HEK293 (cell line): ENCODE measurements at regions not wholly inside any gene's neighbourhood (a gene's known extent, or its start where the extent isn't known, plus 50 kb on each side); places are given as distances from the start of the nearest gene placed in this dataset.

Experiments
- CTCF ChIA-PET: fragments of 350-600 bp; formaldehyde crosslinking; extraction: SDS; loops from one replicate; lab custom pipeline; 2021; ENCODE audit warnings: antibody characterized with exemption; lab: Yijun Ruan, JAX
- POLR2A ChIA-PET: fragments of 300-600 bp; formaldehyde crosslinking; extraction: SDS; loops from one replicate; lab custom pipeline; 2020; ENCODE audit warnings: antibody characterized with exemption, inconsistent platforms; lab: Yijun Ruan, JAX
- H3K27ac ChIP-seq: fragments of 200-500 bp; sonication (Bioruptor generic); 2 replicates; pipeline ENCODE4 v1.5.1; 2014; ENCODE audit warnings: low read depth, low read length, control low read depth, inconsistent platforms; ENCODE audit errors: extremely low read depth
- H3K36me3 ChIP-seq, 2 experiments: fragments of 200-500 bp in 1 of 2; sonication (Bioruptor generic) in 1 of 2; 1 replicate in 1 of 2; 2 replicates in 1 of 2; pipeline ENCODE4 v1.5.1; 2014 to 2017; ENCODE audit warnings: inconsistent platforms in 2 of 2, low read length in 2 of 2; ENCODE audit not compliant: control insufficient read depth in 2 of 2, insufficient read depth in 1 of 2
- H3K4me1 ChIP-seq: fragments of 200-500 bp; sonication (Bioruptor generic); 2 replicates; pipeline ENCODE4 v1.5.1; 2014; ENCODE audit warnings: mild to moderate bottlenecking, low read length, inconsistent platforms; ENCODE audit not compliant: control insufficient read depth, insufficient read depth
- H3K4me3 ChIP-seq: 2 replicates; pipeline ENCODE4 v1.5.1; 2011; ENCODE audit warnings: low read depth, mild to moderate bottlenecking, control low read depth, low read length, moderate library complexity
- H3K9me3 ChIP-seq: fragments of 200-500 bp; sonication (Bioruptor generic); 2 replicates; pipeline ENCODE4 v1.5.1; 2014; ENCODE audit warnings: low read depth, low read length, inconsistent platforms; ENCODE audit not compliant: control insufficient read depth, insufficient read depth
- FEZF1 ChIP-seq: fragments of 450-650 bp; formaldehyde crosslinking; IDR thresholded peaks from 2 replicates; pipeline ENCODE4 v1.5.1; 2016; ENCODE audit warnings: missing biosample characterization, missing genetic modification characterization
- GFI1B ChIP-seq: fragments of 450-650 bp; formaldehyde crosslinking; IDR thresholded peaks from 2 replicates; pipeline ENCODE4 v1.5.1; 2016; ENCODE audit warnings: missing biosample characterization, missing genetic modification characterization
- GLIS2 ChIP-seq: fragments of 450-650 bp; formaldehyde crosslinking; IDR thresholded peaks from 2 replicates; pipeline ENCODE4 v1.5.1; 2016; ENCODE audit warnings: missing biosample characterization, missing genetic modification characterization
- MEIS1 ChIP-seq: sonication (generic); formaldehyde crosslinking; IDR thresholded peaks from 2 replicates; pipeline ENCODE4 v1.8.1; 2022; ENCODE audit warnings: missing genetic modification reagents, mild to moderate bottlenecking, borderline replicate concordance
- OVOL3 ChIP-seq: fragments of 450-650 bp; formaldehyde crosslinking; IDR thresholded peaks from 2 replicates; pipeline ENCODE4 v1.5.1; 2016; ENCODE audit warnings: missing biosample characterization, missing genetic modification characterization
- REPIN1 ChIP-seq: fragments of 450-650 bp; formaldehyde crosslinking; IDR thresholded peaks from 2 replicates; pipeline ENCODE4 v1.5.1; 2017; ENCODE audit warnings: missing biosample characterization, missing genetic modification characterization, low read depth
- REST ChIP-seq: fragments of 450-650 bp; formaldehyde crosslinking; IDR thresholded peaks from 2 replicates; pipeline ENCODE4 v1.5.1; 2016; ENCODE audit warnings: missing biosample characterization, missing genetic modification characterization
- SCRT2 ChIP-seq: fragments of 450-650 bp; formaldehyde crosslinking; IDR thresholded peaks from 2 replicates; pipeline ENCODE4 v1.5.1; 2016; ENCODE audit warnings: missing biosample characterization, missing genetic modification characterization
- ZBTB26 ChIP-seq: fragments of 450-650 bp; formaldehyde crosslinking; optimal IDR thresholded peaks from 2 replicates; pipeline ENCODE3; 2016; ENCODE audit warnings: missing biosample characterization, mild to moderate bottlenecking, missing genetic modification characterization
- ZBTB6 ChIP-seq: fragments of 450-650 bp; formaldehyde crosslinking; IDR thresholded peaks from 2 replicates; pipeline ENCODE4 v1.5.1; 2017; ENCODE audit warnings: missing biosample characterization, missing genetic modification characterization
- ZBTB7A ChIP-seq: fragments of 450-650 bp; formaldehyde crosslinking; IDR thresholded peaks from 2 replicates; pipeline ENCODE4 v1.5.1; 2016; ENCODE audit warnings: low read depth, missing biosample characterization, missing genetic modification characterization
- ZBTB8A ChIP-seq: fragments of 450-650 bp; formaldehyde crosslinking; IDR thresholded peaks from 2 replicates; pipeline ENCODE4 v1.5.1; 2016; ENCODE audit warnings: missing biosample characterization, missing genetic modification characterization
- ZEB2 ChIP-seq: fragments of 450-650 bp; formaldehyde crosslinking; IDR thresholded peaks from 2 replicates; pipeline ENCODE4 v1.5.1; 2016; ENCODE audit warnings: missing biosample characterization, missing genetic modification characterization
- ZNF16 ChIP-seq: fragments of 450-650 bp; formaldehyde crosslinking; IDR thresholded peaks from 2 replicates; pipeline ENCODE4 v1.5.1; 2016; ENCODE audit warnings: low read depth, missing biosample characterization, missing genetic modification characterization
- ZNF169 ChIP-seq: fragments of 450-650 bp; formaldehyde crosslinking; IDR thresholded peaks from 2 replicates; pipeline ENCODE4 v1.5.1; 2016; ENCODE audit warnings: missing biosample characterization, missing genetic modification characterization
- ZNF184 ChIP-seq: fragments of 450-650 bp; IDR thresholded peaks from 2 replicates; pipeline ENCODE4 v1.5.1; 2018; ENCODE audit warnings: missing biosample characterization, mild to moderate bottlenecking, missing genetic modification characterization
- ZNF426 ChIP-seq: fragments of 450-650 bp; formaldehyde crosslinking; IDR thresholded peaks from 2 replicates; pipeline ENCODE4 v1.5.1; 2017; ENCODE audit warnings: missing biosample characterization, missing genetic modification characterization, mild to moderate bottlenecking, inconsistent platforms, moderate library complexity
- ZNF473 ChIP-seq: fragments of 450-650 bp; formaldehyde crosslinking; IDR thresholded peaks from 2 replicates; pipeline ENCODE4 v1.5.1; 2017; ENCODE audit warnings: missing biosample characterization, missing genetic modification characterization
- ZNF544 ChIP-seq: fragments of 450-650 bp; formaldehyde crosslinking; IDR thresholded peaks from 2 replicates; pipeline ENCODE4 v1.5.0; 2017; ENCODE audit warnings: missing biosample characterization, missing genetic modification characterization
- ZNF548 ChIP-seq: fragments of 450-650 bp; formaldehyde crosslinking; IDR thresholded peaks from 2 replicates; pipeline ENCODE4 v1.5.1; 2016; ENCODE audit warnings: missing biosample characterization, missing genetic modification characterization
- ZNF558 ChIP-seq: fragments of 450-650 bp; formaldehyde crosslinking; IDR thresholded peaks from 2 replicates; pipeline ENCODE4 v1.5.1; 2016; ENCODE audit warnings: missing biosample characterization, missing genetic modification characterization
- ZNF561 ChIP-seq: fragments of 450-650 bp; IDR thresholded peaks from 2 replicates; pipeline ENCODE4 v1.5.1; 2018; ENCODE audit warnings: missing biosample characterization, missing genetic modification characterization, borderline replicate concordance
- ZNF571 ChIP-seq: fragments of 450-650 bp; formaldehyde crosslinking; IDR thresholded peaks from 2 replicates; pipeline ENCODE4 v1.5.0; 2017; ENCODE audit warnings: missing biosample characterization, missing genetic modification characterization
- ZNF596 ChIP-seq: fragments of 450-650 bp; IDR thresholded peaks from 2 replicates; pipeline ENCODE4 v1.5.0; 2018; ENCODE audit warnings: missing biosample characterization, mild to moderate bottlenecking, missing genetic modification characterization, moderate library complexity
- ZNF629 ChIP-seq: fragments of 450-650 bp; formaldehyde crosslinking; IDR thresholded peaks from 2 replicates; pipeline ENCODE4 v1.5.1; 2017; ENCODE audit warnings: missing biosample characterization, missing genetic modification characterization
- ZNF660 ChIP-seq: fragments of 450-650 bp; IDR thresholded peaks from 2 replicates; pipeline ENCODE4 v1.5.1; 2018; ENCODE audit warnings: missing biosample characterization, mild to moderate bottlenecking, missing genetic modification characterization
- ZNF692 ChIP-seq: fragments of 450-650 bp; formaldehyde crosslinking; IDR thresholded peaks from 2 replicates; pipeline ENCODE4 v1.5.1; 2016; ENCODE audit warnings: missing biosample characterization, missing genetic modification characterization
- ZNF704 ChIP-seq: fragments of 450-650 bp; formaldehyde crosslinking; IDR thresholded peaks from 2 replicates; pipeline ENCODE4 v1.5.1; 2016; ENCODE audit warnings: missing biosample characterization, missing genetic modification characterization

GRCh38 chr14:45819107-45819506 is 566.1 kb upstream of the MIS18BP1 start (continued):
- TF ChIP-seq ZBTB7A (tag by site-specific recombination) (no peak), ZNF16 (tag by site-specific recombination) (no peak), ZEB2 (no peak), ZBTB6 (tag by site-specific recombination) (no peak), ZNF692 (tag by site-specific recombination) (no peak), ZNF704 (tag by site-specific recombination) (no peak), ZBTB26 (no peak), ZNF558 (no peak), ZNF561 (tag by site-specific recombination) (no peak), ZNF571 (no peak), ZNF473 (no peak)

- Histone ChIP-seq H3K4me3 (no peak overlapping the region), H3K36me3 (no peaks in the 10 kb centered on the region), H3K27ac (no peak overlapping the region), H3K4me1 (no peaks in the 10 kb centered on the region), H3K9me3 (no peaks in the 10 kb centered on the region)
- TF ChIP-seq SCRT2 (tag by site-specific recombination) (no peak), ZNF660 (tag by site-specific recombination) (no peak), GLIS2 (tag by site-specific recombination) (no peak), REST (no peak), OVOL3 (tag by site-specific recombination) (no peak), REPIN1 (tag by site-specific recombination) (no peak), ZNF629 (tag by site-specific recombination) (no peak), ZNF548 (tag by site-specific recombination) (no peak), ZNF544 (tag by site-specific recombination) (no peak), MEIS1 (CRISPR knock-in tag) (no peak), ZNF704 (tag by site-specific recombination) (no peak), GFI1B (tag by site-specific recombination) (no peak), ZNF596 (tag by site-specific recombination) (no peak), FEZF1 (no peak), ZBTB8A (tag by site-specific recombination) (no peak), ZNF426 (tag by site-specific recombination) (no peak), ZNF169 (no peak), ZNF184 (tag by site-specific recombination) (no peak), ZNF571 (no peak)
- POLR2A ChIA-PET = no interaction called here
- CTCF ChIA-PET = no interaction called here
These were observed 558.2 kb upstream of the MIS18BP1 start for GRCh38 chr14:45811155-45811554.
